ENCODE measurements at regions not wholly inside any gene's neighbourhood (a gene's known extent, or its start where the extent isn't known, plus 50 kb on each side); places are given as distances from the start of the nearest gene placed in this dataset.

- POLR2A ChIA-PET = no interaction called here
- CTCF ChIA-PET = interaction anchor here (1.3 kb wide), 1 partner anchor 9 kb away, joined by 3 read pairs; no protein-coding TSS in a partner anchor
- TF ChIP-seq CTCF (IDR thresholded peaks at IDR 0.05; ENCODE audit: insufficient read depth, low read depth, low read length) = no peak
These were observed 404.3 kb downstream of the MATN1 start for GRCh38 chr1:30318864-30319718.

GRCh38 chr1:30318413-30318812, 405.0 kb downstream of the MATN1 start:
- POLR2A ChIA-PET = no interaction called here
- TF ChIP-seq CTCF (IDR thresholded peaks at IDR 0.05; ENCODE audit: insufficient read depth, low read depth, low read length) = no peak
- DNase-seq (ENCODE audit: low read depth) = no peak
- Histone ChIP-seq H3K4me3 (ENCODE audit: low read depth, low read length) (no peak overlapping the region), H3K27me3 (ENCODE audit: control insufficient read depth, insufficient read depth, low read length) (no peaks in the 10 kb centered on the region; the same call in 1 of the 2 replicates), H3K36me3 (ENCODE audit: control insufficient read depth, insufficient read depth, low read length) (no peaks in the 10 kb centered on the region)
- CTCF ChIA-PET = interaction anchor here (1.3 kb wide), 1 partner anchor 8 kb away, joined by 3 read pairs; no protein-coding TSS in a partner anchor

More at GRCh38 chr1:30318864-30319718, 404.3 kb downstream of the MATN1 start:
- Histone ChIP-seq H3K36me3 (ENCODE audit: control insufficient read depth, insufficient read depth, low read length) (no peaks in the 10 kb centered on the region), H3K27me3 (ENCODE audit: control insufficient read depth, insufficient read depth, low read length) (no peaks in the 10 kb centered on the region; the same call in 1 of the 2 replicates), H3K4me3 (ENCODE audit: low read depth, low read length) (no peak overlapping the region)
- no peak for DNase-seq (ENCODE audit: low read depth)

GRCh38 chr1:30317921-30318320, 405.5 kb downstream of the MATN1 start:
- no peak for DNase-seq (ENCODE audit: low read depth)
- CTCF ChIA-PET = interaction anchor here (1.3 kb wide), 1 partner anchor 8 kb away, joined by 3 read pairs; no protein-coding TSS in a partner anchor
- Histone ChIP-seq H3K4me3 (ENCODE audit: low read depth, low read length) (no peak overlapping the region), H3K27me3 (ENCODE audit: control insufficient read depth, insufficient read depth, low read length) (no peaks in the 10 kb centered on the region; the same call in 1 of the 2 replicates), H3K36me3 (ENCODE audit: control insufficient read depth, insufficient read depth, low read length) (no peaks in the 10 kb centered on the region)
- POLR2A ChIA-PET = no interaction called here
- no peak for TF ChIP-seq CTCF (IDR thresholded peaks at IDR 0.05; ENCODE audit: insufficient read depth, low read depth, low read length)

GRCh38 chr1:30316056-30316455, 407.3 kb downstream of the MATN1 start:
- ChIA-PET POLR2A (no interaction called here), CTCF (no interaction called here)
- Histone ChIP-seq H3K4me3 (ENCODE audit: low read depth, low read length) (no peak overlapping the region), H3K36me3 (ENCODE audit: control insufficient read depth, insufficient read depth, low read length) (no peaks in the 10 kb centered on the region), H3K27me3 (ENCODE audit: control insufficient read depth, insufficient read depth, low read length) (no peaks in the 10 kb centered on the region; the same call in 1 of the 2 replicates)
- no peak for DNase-seq (ENCODE audit: low read depth)
- no peak for TF ChIP-seq CTCF (IDR thresholded peaks at IDR 0.05; ENCODE audit: insufficient read depth, low read depth, low read length)

- ChIA-PET POLR2A (no interaction called here), CTCF (interaction anchor here (0.6 kb wide), 1 partner anchor 12 kb away, joined by 4 read pairs; no protein-coding TSS in a partner anchor)
- H3K36me3 ChIP-seq (ENCODE audit: control insufficient read depth, insufficient read depth, low read length) = no peaks in the 10 kb centered on the region
- no peak for TF ChIP-seq CTCF (IDR thresholded peaks at IDR 0.05; ENCODE audit: insufficient read depth, low read depth, low read length)
- no peak overlapping the region for H3K4me3 ChIP-seq (ENCODE audit: low read depth, low read length)
- H3K27me3 ChIP-seq (ENCODE audit: control insufficient read depth, insufficient read depth, low read length) = no peaks in the 10 kb centered on the region; the same call in 1 of the 2 replicates
- no peak for DNase-seq (ENCODE audit: low read depth)
These were observed 408.0 kb downstream of the MATN1 start for GRCh38 chr1:30315185-30315960.

All from BJ (cell line).